ENCODE measurements at regions not wholly inside any gene's neighbourhood (a gene's known extent, or its start where the extent isn't known, plus 50 kb on each side); places are given as distances from the start of the nearest gene placed in this dataset.

DNA sequence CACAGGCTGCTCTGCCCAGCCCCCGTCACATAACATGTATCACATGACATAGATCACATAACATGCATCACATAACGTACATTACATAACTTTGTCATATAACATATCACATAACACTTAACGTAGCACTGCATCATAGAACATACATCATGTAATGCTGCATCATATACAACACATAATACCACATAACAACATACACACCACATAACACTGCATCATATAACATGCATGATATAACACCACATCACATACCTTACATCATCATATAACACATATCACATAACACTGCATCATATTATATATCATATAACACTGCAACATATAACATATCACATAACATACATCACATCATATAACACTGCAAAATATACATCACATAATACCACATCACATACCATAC, 83.8 kb downstream of the AXIN2 start:
- Histone ChIP-seq H3K36me3 (no peaks in the 10 kb centered on the region), H3K4me1 (no peaks in the 10 kb centered on the region), H3K4me3 (ENCODE audit: low read depth, low read length) (no peak overlapping the region), H3K9me3 (no peaks in the 10 kb centered on the region), H3K27me3 (no peaks in the 10 kb centered on the region; the same call in 1 of the 2 replicates)
- no peak for DNase-seq
- TF ChIP-seq, protein P1, sequence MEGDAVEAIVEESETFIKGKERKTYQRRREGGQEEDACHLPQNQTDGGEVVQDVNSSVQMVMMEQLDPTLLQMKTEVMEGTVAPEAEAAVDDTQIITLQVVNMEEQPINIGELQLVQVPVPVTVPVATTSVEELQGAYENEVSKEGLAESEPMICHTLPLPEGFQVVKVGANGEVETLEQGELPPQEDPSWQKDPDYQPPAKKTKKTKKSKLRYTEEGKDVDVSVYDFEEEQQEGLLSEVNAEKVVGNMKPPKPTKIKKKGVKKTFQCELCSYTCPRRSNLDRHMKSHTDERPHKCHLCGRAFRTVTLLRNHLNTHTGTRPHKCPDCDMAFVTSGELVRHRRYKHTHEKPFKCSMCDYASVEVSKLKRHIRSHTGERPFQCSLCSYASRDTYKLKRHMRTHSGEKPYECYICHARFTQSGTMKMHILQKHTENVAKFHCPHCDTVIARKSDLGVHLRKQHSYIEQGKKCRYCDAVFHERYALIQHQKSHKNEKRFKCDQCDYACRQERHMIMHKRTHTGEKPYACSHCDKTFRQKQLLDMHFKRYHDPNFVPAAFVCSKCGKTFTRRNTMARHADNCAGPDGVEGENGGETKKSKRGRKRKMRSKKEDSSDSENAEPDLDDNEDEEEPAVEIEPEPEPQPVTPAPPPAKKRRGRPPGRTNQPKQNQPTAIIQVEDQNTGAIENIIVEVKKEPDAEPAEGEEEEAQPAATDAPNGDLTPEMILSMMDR (IDR thresholded peaks at IDR 0.05; ENCODE audit: low read depth, low read length), result no peak

GRCh38 chr17:65474660-65475059, 86.8 kb downstream of the AXIN2 start:
- H3K4me3 ChIP-seq (ENCODE audit: low read depth, low read length), result no peak overlapping the region
- H3K9me3 ChIP-seq, result no peaks in the 10 kb centered on the region
- no peak for DNase-seq
- no peaks in the 10 kb centered on the region for H3K4me1 ChIP-seq
- H3K27me3 ChIP-seq, result no peaks in the 10 kb centered on the region
- no peaks in the 10 kb centered on the region for H3K36me3 ChIP-seq
- TF ChIP-seq, protein P1 (IDR thresholded peaks at IDR 0.05; ENCODE audit: low read depth, low read length), result no peak

DNA sequence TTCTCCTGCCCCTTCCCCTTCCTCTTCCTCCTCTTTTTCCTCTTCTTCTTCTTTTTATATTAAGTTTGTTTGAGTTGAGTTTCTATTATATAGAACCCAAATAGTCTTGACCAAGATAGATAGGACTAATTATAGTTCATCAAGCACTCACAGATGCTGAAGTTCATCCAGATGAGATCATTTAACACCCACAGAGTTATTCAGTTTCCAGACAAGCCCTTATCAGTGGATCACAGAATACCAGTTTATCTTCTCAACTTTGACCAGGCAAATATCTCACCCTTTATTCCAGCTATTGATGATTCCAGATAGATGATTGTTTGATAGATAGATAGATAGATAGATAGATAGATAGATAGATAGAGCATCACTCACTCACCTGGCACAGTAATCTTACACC, 87.5 kb downstream of the AXIN2 start:
- Histone ChIP-seq H3K9me3 (no peaks in the 10 kb centered on the region), H3K36me3 (no peaks in the 10 kb centered on the region), H3K4me1 (no peaks in the 10 kb centered on the region), H3K4me3 (ENCODE audit: low read depth, low read length) (no peak overlapping the region), H3K27me3 (no peaks in the 10 kb centered on the region)
- TF ChIP-seq, protein P1 (IDR thresholded peaks at IDR 0.05; ENCODE audit: low read depth, low read length), result no peak
- DNase-seq, result no peak

GRCh38 chr17:65473363-65473762, 88.1 kb downstream of the AXIN2 start:
- Histone ChIP-seq H3K4me3 (ENCODE audit: low read depth, low read length) (no peak overlapping the region), H3K36me3 (no peaks in the 10 kb centered on the region), H3K4me1 (no peaks in the 10 kb centered on the region), H3K9me3 (no peaks in the 10 kb centered on the region), H3K27me3 (no peaks in the 10 kb centered on the region)
- DNase-seq, result no peak
- TF ChIP-seq, protein P1 (IDR thresholded peaks at IDR 0.05; ENCODE audit: low read depth, low read length), result no peak

DNA sequence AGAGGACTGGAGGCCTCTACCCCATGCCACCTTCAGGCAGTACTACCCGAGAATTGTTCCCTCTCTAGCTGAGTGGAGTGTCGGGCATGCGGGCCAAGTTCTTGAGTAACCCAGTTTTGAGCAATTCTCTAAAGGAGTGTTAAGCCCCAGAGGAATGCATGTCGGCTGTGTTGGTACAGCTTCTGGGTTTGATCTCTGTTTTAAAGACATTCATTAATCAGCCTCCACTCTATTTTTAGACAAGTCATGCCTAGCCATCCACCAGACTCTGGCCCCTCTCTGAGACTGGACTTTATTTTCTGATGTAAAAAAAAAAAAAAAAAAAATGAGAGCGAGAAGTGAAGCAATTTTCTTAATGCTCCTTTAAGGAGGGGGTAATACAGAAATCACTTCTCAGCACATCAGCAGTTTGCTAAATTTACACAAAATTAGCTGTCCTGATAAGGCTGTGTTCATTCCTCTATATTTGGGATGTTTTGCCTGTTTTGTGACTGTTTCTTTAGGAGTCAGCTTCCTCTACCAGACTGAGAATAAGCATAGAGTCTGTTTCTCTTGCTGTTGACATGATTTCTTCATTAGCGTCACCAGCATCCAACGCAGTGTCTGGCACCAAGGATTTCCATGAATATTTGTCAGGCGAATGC, 88.7 kb downstream of the AXIN2 start:
- H3K4me3 ChIP-seq (ENCODE audit: low read depth, low read length), result no peak overlapping the region
- no peak for DNase-seq
- no peaks in the 10 kb centered on the region for H3K27me3 ChIP-seq
- H3K4me1 ChIP-seq, result no peaks in the 10 kb centered on the region
- H3K9me3 ChIP-seq, result no peaks in the 10 kb centered on the region
- H3K36me3 ChIP-seq, result no peaks in the 10 kb centered on the region
- TF ChIP-seq, protein P1 (IDR thresholded peaks at IDR 0.05; ENCODE audit: low read depth, low read length), result no peak

- no peaks in the 10 kb centered on the region for H3K27me3 ChIP-seq
- H3K9me3 ChIP-seq, result no peaks in the 10 kb centered on the region
- H3K4me3 ChIP-seq (ENCODE audit: low read depth, low read length), result no peak overlapping the region
- H3K4me1 ChIP-seq, result no peaks in the 10 kb centered on the region
- no peaks in the 10 kb centered on the region for H3K36me3 ChIP-seq
- TF ChIP-seq, protein P1 (IDR thresholded peaks at IDR 0.05; ENCODE audit: low read depth, low read length), result no peak
- DNase-seq, result no peak
These were observed 90.7 kb downstream of the AXIN2 start for GRCh38 chr17:65470783-65471182.
